Panc1 (cell line): ENCODE measurements at regions not wholly inside any gene's neighbourhood (a gene's known extent, or its start where the extent isn't known, plus 50 kb on each side); places are given as distances from the start of the nearest gene placed in this dataset.

Experiments
- ATAC-seq: fragments of 200-7000 bp; cut with Tn5 transposase; 2 replicates; pipeline ENCODE4 v1.9.1; 2020; ENCODE audit warnings: mild to moderate bottlenecking, moderate library complexity
- BruUV-seq: library from RNA; stranded (reverse); fragments of 400-500 nt; replicated peaks from 2 replicates; lab custom pipeline; 2021; lab: Mats Ljungman, UMichigan
- CTCF ChIA-PET: fragments of 300-600 bp; sonication (Branson Sonifier 250); formaldehyde crosslinking; loops from one replicate; lab custom pipeline; 2022; ENCODE audit warnings: antibody characterized with exemption; lab: Charles Lee
- POLR2A ChIA-PET: fragments of 300-600 bp; sonication (Branson Sonifier 250); formaldehyde crosslinking; loops from one replicate; lab custom pipeline; 2022; ENCODE audit warnings: antibody characterized with exemption; lab: Charles Lee
- DNase-seq: peaks from one replicate; pipeline ENCODE4 v3.0.0-alpha.2; 2010; ENCODE audit warnings: low read depth, low spot score
- H3K27ac ChIP-seq: 2 replicates; pipeline ENCODE4 v1.5.1; 2011; ENCODE audit warnings: mild to moderate bottlenecking, low read length, inconsistent platforms
- H3K27me3 ChIP-seq: fragments of 200-500 bp; sonication (Bioruptor generic); 2 replicates; pipeline ENCODE4 v1.6.0; 2014; ENCODE audit warnings: low read length, inconsistent platforms; ENCODE audit not compliant: control insufficient read depth, insufficient read depth
- H3K36me3 ChIP-seq: fragments of 200-500 bp; sonication (Bioruptor generic); 2 replicates; pipeline ENCODE4 v1.5.1; 2014; ENCODE audit warnings: inconsistent platforms, mild to moderate bottlenecking, low read length, moderate library complexity; ENCODE audit not compliant: control insufficient read depth, insufficient read depth
- H3K4me1 ChIP-seq: 2 replicates; pipeline ENCODE4 v1.5.1; 2011; ENCODE audit warnings: inconsistent platforms, mild to moderate bottlenecking, low read length, moderate library complexity; ENCODE audit not compliant: control insufficient read depth, insufficient read depth
- H3K4me3 ChIP-seq, 2 experiments: 2 replicates each; pipeline ENCODE4 v1.5.1; 2011 to 2012; ENCODE audit warnings: low read depth in 2 of 2, low read length in 2 of 2, mild to moderate bottlenecking in 2 of 2, inconsistent platforms in 1 of 2, moderate library complexity in 1 of 2
- H3K9me3 ChIP-seq: fragments of 200-500 bp; sonication (Bioruptor generic); 2 replicates; pipeline ENCODE4 v1.5.1; 2014; ENCODE audit warnings: low read depth, mild to moderate bottlenecking, inconsistent platforms, low read length, moderate library complexity; ENCODE audit not compliant: control insufficient read depth, insufficient read depth
- POLR2AphosphoS5 ChIP-seq: IDR thresholded peaks from 2 replicates; pipeline ENCODE4 v1.6.1; 2012; ENCODE audit warnings: mild to moderate bottlenecking, low read depth, low read length, moderate library complexity
- SIN3A ChIP-seq: IDR thresholded peaks from 2 replicates; pipeline ENCODE4 v1.6.1; 2012; ENCODE audit warnings: low read depth, mild to moderate bottlenecking, low read length, moderate library complexity, borderline replicate concordance; ENCODE audit not compliant: insufficient read depth
- TCF7L2 ChIP-seq: IDR thresholded peaks from 2 replicates; pipeline ENCODE4 v1.6.1; 2011; ENCODE audit warnings: mild to moderate bottlenecking, low read depth, low read length, inconsistent platforms
- in situ Hi-C: cut with HindIII; loops from 2 replicates; pipeline ENCODE4 v1.10.0; 2016; ENCODE audit warnings: low sequenced_read_pairs, low pct_unique_long_range_greater_than_20kb
- intact Hi-C: fragments of 100-400 bp; cut with micrococcal nuclease; formaldehyde crosslinking; loops from one replicate; pipeline ENCODE4 v1.10.0; 2022; ENCODE audit not compliant: unreplicated experiment
- TF ChIP-seq, protein P1 (sequence below): fragments of 450-650 bp; IDR thresholded peaks from 2 replicates; pipeline ENCODE4 v1.5.1; 2017; ENCODE audit warnings: mild to moderate bottlenecking
- TF ChIP-seq, protein P2 (sequence below), 2 experiments: IDR thresholded peaks; 2 replicates each; pipeline ENCODE4 v1.6.1; 2011 to 2012; ENCODE audit warnings: low read depth in 2 of 2, control low read depth in 1 of 2, low read length in 1 of 2, mild to moderate bottlenecking in 1 of 2, moderate library complexity in 1 of 2; ENCODE audit not compliant: insufficient read depth in 1 of 2

DNA sequence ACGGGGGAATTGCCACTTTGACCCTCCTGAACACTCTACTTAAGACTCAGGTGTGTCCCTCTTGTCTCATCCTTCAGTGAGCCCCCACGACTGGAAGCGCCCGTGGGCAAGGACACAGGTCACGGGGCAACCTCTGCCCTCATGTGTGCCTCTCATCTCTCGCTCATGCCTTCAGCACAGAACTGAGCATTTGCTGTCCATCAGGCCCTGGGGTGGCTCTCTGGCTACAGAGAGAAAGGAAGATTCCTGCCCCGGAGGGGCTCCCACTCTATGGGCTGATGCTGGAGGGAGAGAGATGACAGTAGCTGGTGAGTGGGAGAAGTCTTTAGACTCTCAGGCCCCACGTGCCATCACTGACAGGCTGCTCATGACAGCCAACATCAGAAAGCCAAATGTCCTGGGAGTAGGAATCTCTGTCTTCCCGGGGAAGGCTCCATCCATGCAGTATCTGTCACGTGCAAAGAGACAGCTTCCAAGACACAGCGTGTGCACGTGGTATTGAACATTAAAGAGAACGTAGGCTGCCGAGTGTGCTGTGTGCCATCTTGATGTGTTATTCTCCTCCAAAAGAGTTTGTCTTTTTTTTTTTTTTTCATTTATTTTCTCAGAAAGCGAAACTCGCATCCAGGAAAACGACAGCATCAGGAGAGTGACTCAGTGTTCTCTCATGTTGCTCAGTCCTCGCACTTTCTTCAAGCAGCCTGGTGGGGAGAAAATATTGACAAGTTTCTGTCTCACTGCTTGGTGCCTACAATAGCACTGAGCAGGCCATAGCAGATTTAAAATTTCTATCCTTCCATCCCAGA is 190.5 kb downstream of the GAS1 start:
- Histone ChIP-seq H3K27me3 (no peaks in the 10 kb centered on the region), H3K4me1 (no peaks in the 10 kb centered on the region), H3K27ac (no peak overlapping the region), H3K4me3 (no peak overlapping the region), H3K9me3 (no peaks in the 10 kb centered on the region), H3K36me3 (no peaks in the 10 kb centered on the region)
- TF ChIP-seq SIN3A: no peak
- TF ChIP-seq, protein P1, sequence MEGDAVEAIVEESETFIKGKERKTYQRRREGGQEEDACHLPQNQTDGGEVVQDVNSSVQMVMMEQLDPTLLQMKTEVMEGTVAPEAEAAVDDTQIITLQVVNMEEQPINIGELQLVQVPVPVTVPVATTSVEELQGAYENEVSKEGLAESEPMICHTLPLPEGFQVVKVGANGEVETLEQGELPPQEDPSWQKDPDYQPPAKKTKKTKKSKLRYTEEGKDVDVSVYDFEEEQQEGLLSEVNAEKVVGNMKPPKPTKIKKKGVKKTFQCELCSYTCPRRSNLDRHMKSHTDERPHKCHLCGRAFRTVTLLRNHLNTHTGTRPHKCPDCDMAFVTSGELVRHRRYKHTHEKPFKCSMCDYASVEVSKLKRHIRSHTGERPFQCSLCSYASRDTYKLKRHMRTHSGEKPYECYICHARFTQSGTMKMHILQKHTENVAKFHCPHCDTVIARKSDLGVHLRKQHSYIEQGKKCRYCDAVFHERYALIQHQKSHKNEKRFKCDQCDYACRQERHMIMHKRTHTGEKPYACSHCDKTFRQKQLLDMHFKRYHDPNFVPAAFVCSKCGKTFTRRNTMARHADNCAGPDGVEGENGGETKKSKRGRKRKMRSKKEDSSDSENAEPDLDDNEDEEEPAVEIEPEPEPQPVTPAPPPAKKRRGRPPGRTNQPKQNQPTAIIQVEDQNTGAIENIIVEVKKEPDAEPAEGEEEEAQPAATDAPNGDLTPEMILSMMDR: no peak
- TF ChIP-seq POLR2AphosphoS5: no peak
- TF ChIP-seq TCF7L2: no peak
- TF ChIP-seq, protein P2, sequence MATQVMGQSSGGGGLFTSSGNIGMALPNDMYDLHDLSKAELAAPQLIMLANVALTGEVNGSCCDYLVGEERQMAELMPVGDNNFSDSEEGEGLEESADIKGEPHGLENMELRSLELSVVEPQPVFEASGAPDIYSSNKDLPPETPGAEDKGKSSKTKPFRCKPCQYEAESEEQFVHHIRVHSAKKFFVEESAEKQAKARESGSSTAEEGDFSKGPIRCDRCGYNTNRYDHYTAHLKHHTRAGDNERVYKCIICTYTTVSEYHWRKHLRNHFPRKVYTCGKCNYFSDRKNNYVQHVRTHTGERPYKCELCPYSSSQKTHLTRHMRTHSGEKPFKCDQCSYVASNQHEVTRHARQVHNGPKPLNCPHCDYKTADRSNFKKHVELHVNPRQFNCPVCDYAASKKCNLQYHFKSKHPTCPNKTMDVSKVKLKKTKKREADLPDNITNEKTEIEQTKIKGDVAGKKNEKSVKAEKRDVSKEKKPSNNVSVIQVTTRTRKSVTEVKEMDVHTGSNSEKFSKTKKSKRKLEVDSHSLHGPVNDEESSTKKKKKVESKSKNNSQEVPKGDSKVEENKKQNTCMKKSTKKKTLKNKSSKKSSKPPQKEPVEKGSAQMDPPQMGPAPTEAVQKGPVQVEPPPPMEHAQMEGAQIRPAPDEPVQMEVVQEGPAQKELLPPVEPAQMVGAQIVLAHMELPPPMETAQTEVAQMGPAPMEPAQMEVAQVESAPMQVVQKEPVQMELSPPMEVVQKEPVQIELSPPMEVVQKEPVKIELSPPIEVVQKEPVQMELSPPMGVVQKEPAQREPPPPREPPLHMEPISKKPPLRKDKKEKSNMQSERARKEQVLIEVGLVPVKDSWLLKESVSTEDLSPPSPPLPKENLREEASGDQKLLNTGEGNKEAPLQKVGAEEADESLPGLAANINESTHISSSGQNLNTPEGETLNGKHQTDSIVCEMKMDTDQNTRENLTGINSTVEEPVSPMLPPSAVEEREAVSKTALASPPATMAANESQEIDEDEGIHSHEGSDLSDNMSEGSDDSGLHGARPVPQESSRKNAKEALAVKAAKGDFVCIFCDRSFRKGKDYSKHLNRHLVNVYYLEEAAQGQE (IDR thresholded peaks at IDR 0.05; ENCODE audit: insufficient read depth in 1 of 2, low read depth in 2 of 2, low read length in 1 of 2): no peak
- in situ Hi-C loops (no loop called here), intact Hi-C loops (no loop called here)
- CTCF ChIA-PET: no interaction called here
- BruUV-seq: no TSS peak
- DNase-seq: no peak
- POLR2A ChIA-PET: no interaction called here
- no peak for ATAC-seq

DNA sequence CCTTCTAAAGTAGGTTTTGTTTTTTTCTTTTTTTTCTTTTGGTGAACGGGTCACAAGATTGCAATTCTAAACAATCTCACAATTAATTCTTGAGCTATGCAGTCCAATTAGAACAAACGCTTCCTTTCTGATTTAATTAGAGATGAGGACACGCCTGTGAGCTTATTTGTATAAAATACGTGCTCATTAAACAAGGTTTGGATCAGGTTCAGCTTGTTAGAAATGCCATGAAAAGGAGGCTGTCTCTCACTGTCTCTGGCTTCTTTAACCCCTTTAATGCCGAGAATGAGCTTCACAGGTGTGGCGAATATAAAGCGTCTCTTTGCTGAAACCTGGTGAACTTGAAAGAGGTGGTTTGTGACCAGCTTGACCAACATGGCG is 191.8 kb downstream of the GAS1 start:
- CTCF ChIA-PET: no interaction called here
- ATAC-seq (no peak), DNase-seq (no peak)
- H3K4me3 ChIP-seq: no peak overlapping the region
- no peak overlapping the region for H3K27ac ChIP-seq
- H3K4me1 ChIP-seq: no peaks in the 10 kb centered on the region
- in situ Hi-C loops (no loop called here), intact Hi-C loops (no loop called here)
- TF ChIP-seq SIN3A (no peak), TCF7L2 (no peak), POLR2AphosphoS5 (no peak)
- TF ChIP-seq, protein P2 (IDR thresholded peaks at IDR 0.05; ENCODE audit: insufficient read depth in 1 of 2, low read depth in 2 of 2, low read length in 1 of 2): no peak
- TF ChIP-seq, protein P1: no peak
- no TSS peak for BruUV-seq
- POLR2A ChIA-PET: no interaction called here
- no peaks in the 10 kb centered on the region for H3K36me3 ChIP-seq
- H3K9me3 ChIP-seq: no peaks in the 10 kb centered on the region
- H3K27me3 ChIP-seq: no peaks in the 10 kb centered on the region
